Thyroid gland (tissue), 4 donors: ENCODE measurements at regions not wholly inside any gene's neighbourhood (a gene's known extent, or its start where the extent isn't known, plus 50 kb on each side); places are given as distances from the start of the nearest gene placed in this dataset.

Experiments
- POLR2A ChIP-seq, 2 donors: fragments of 450-650 bp; IDR thresholded peaks; one replicate each; pipeline ENCODE4 v1.6.1; 2017; ENCODE audit warnings: antibody characterized with exemption in 2 of 2, mild to moderate bottlenecking in 2 of 2, moderate library complexity in 1 of 2
- TF ChIP-seq, protein P1 (sequence below), 6 experiments: fragments of 200-600 bp in 3 of 6; fragments of 450-650 bp in 3 of 6; sonication (generic) in 3 of 6; IDR thresholded peaks; one replicate each; pipeline ENCODE4 v1.5.1; 2016 to 2019; ENCODE audit warnings: antibody characterized with exemption in 6 of 6, mild to moderate bottlenecking in 2 of 6, inconsistent platforms in 1 of 6, moderate library complexity in 1 of 6

DNA sequence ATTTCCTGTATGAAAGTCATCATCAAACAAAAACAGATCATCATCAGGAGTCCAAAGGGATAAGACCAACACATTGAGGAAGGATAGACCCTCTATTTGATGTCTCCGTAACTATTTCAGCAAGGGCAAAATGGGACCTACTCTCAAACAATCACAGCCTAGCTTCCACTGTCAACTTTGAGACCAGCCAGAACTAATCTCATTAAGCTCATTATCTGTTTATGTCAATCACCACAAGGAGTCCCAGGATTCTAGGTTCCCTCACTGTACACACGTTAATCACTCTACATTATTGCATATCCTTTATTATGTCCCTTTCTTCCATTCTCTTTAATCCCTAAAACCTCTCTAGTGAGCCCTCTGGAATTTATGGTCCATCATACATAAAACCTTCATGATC, 370.3 kb upstream of the LINC00305 start:
- TF ChIP-seq, protein P1, sequence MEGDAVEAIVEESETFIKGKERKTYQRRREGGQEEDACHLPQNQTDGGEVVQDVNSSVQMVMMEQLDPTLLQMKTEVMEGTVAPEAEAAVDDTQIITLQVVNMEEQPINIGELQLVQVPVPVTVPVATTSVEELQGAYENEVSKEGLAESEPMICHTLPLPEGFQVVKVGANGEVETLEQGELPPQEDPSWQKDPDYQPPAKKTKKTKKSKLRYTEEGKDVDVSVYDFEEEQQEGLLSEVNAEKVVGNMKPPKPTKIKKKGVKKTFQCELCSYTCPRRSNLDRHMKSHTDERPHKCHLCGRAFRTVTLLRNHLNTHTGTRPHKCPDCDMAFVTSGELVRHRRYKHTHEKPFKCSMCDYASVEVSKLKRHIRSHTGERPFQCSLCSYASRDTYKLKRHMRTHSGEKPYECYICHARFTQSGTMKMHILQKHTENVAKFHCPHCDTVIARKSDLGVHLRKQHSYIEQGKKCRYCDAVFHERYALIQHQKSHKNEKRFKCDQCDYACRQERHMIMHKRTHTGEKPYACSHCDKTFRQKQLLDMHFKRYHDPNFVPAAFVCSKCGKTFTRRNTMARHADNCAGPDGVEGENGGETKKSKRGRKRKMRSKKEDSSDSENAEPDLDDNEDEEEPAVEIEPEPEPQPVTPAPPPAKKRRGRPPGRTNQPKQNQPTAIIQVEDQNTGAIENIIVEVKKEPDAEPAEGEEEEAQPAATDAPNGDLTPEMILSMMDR (IDR thresholded peaks at IDR 0.05) = no peak
- no peak for TF ChIP-seq POLR2A (IDR thresholded peaks at IDR 0.05)
